ENCODE measurements at regions not wholly inside any gene's neighbourhood (a gene's known extent, or its start where the extent isn't known, plus 50 kb on each side); places are given as distances from the start of the nearest gene placed in this dataset.

DNA sequence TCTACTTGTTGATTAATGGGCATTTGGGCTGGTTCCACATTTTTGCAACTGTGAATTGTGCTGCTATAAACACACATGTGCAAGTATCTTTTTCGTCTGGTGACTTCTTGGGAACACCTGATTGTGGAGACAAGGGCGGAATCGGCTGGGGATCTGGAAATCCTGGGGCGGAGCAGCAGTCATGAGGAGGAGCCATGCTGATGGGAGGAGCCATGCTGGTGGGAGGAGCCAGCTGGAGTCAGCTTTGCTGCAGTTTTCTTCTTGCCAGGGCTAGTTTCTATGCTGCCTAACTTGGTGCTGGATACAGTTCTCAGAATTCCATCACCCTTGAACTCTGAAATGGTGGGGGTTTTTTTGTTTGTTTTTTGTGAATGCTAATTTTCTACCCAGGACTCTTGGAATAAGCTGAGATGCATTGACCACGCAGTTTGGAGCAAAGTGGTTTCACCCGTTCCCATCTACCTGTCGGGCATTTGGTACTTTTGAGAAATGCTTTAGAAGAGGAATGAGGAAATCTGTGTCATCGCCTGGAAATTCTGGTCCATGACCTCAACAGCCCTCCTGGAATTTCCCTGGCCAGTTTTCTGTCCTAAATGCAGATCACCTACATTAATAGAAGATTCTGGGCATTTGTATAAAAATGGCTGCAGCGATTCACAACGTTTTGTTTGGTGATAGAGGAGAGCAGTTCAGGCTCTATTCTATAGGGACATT, 217.4 kb upstream of the ZFHX3 start:
- TF ChIP-seq, protein P1, sequence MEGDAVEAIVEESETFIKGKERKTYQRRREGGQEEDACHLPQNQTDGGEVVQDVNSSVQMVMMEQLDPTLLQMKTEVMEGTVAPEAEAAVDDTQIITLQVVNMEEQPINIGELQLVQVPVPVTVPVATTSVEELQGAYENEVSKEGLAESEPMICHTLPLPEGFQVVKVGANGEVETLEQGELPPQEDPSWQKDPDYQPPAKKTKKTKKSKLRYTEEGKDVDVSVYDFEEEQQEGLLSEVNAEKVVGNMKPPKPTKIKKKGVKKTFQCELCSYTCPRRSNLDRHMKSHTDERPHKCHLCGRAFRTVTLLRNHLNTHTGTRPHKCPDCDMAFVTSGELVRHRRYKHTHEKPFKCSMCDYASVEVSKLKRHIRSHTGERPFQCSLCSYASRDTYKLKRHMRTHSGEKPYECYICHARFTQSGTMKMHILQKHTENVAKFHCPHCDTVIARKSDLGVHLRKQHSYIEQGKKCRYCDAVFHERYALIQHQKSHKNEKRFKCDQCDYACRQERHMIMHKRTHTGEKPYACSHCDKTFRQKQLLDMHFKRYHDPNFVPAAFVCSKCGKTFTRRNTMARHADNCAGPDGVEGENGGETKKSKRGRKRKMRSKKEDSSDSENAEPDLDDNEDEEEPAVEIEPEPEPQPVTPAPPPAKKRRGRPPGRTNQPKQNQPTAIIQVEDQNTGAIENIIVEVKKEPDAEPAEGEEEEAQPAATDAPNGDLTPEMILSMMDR (IDR thresholded peaks at IDR 0.05): no peak
- no peak for TF ChIP-seq POLR2A (IDR thresholded peaks at IDR 0.05)

All from suprapubic skin (tissue), 3 donors.